ENCODE measurements at regions not wholly inside any gene's neighbourhood (a gene's known extent, or its start where the extent isn't known, plus 50 kb on each side); places are given as distances from the start of the nearest gene placed in this dataset.
A peak's percentile ranks its signal among the peaks of the same experiment; 100 is the strongest.
"Not testable (repeated sequence)": the region's sequence is repeated elsewhere in the genome, so short reads cannot be mapped to it uniquely, and the experiment has no call there.

DNA sequence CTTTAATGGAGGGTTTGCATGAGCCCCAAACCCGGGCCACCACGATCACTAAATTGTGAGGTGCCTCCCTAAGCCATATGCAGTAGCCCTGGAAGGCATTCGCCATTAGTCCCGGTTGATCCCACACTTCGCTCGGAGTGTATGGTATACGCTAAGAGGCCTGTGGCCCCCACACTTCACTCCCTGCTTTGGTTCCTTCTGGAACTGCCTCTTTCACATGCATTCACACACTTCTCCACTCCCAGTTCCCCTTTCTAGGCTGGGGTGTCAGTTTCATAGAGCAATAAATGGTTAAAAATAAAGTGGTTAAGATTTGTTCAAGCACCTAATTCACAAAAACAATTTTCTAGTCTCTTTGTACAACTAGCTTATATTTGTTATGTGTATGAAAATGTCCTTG lies 212.1 kb upstream of the KCND2 start:
- peak overlapping the region; percentile 34 for H3K4me2 ChIP-seq (ENCODE audit: low read length)

GRCh38 chr7:120064565-120064964 lies 208.4 kb upstream of the KCND2 start:
- Histone ChIP-seq H3K9me3 (ENCODE audit: insufficient read depth, low read length) (no peaks in the 10 kb centered on the region), H3K27ac (ENCODE audit: low read length) (no peak overlapping the region), H3K4me3 (ENCODE audit: low read length) (no peak overlapping the region), H3K36me3 (replicated peaks; ENCODE audit: low read depth, low read length) (no peaks in the 10 kb centered on the region), H3K27me3 (ENCODE audit: low read depth, low read length) (no peaks in the 10 kb centered on the region), H2AFZ (ENCODE audit: low read depth, low read length) (no peak overlapping the region), H3K4me1 (ENCODE audit: low read length) (peaks cover 9% of the 10 kb centered on the region), H4K20me1 (ENCODE audit: insufficient read depth, low read length) (no peaks in the 10 kb centered on the region), H3K79me2 (ENCODE audit: low read length) (no peaks in the 10 kb centered on the region), H3K9ac (ENCODE audit: low read length) (no peak overlapping the region), H3K4me2 (ENCODE audit: low read length) (no peak overlapping the region)
- no peak for TF ChIP-seq CTCF (IDR thresholded peaks at IDR 0.05; ENCODE audit: low read depth, low read length)
- no peak for TF ChIP-seq EZH2phosphoT487 (IDR thresholded peaks at IDR 0.05; ENCODE audit: low read depth)

More for the DNA sequence above, 212.1 kb upstream of the KCND2 start:
- Histone ChIP-seq H3K9ac (ENCODE audit: low read length) (no peak overlapping the region), H3K27me3 (ENCODE audit: low read depth, low read length) (no peaks in the 10 kb centered on the region), H4K20me1 (ENCODE audit: insufficient read depth, low read length) (no peaks in the 10 kb centered on the region), H3K4me3 (ENCODE audit: low read length) (no peak overlapping the region), H2AFZ (ENCODE audit: low read depth, low read length) (no peak overlapping the region), H3K4me1 (ENCODE audit: low read length) (peaks cover 9% of the 10 kb centered on the region), H3K9me3 (ENCODE audit: insufficient read depth, low read length) (no peaks in the 10 kb centered on the region), H3K36me3 (replicated peaks; ENCODE audit: low read depth, low read length) (no peaks in the 10 kb centered on the region), H3K79me2 (ENCODE audit: low read length) (no peaks in the 10 kb centered on the region), H3K27ac (ENCODE audit: low read length) (no peak overlapping the region)
- TF ChIP-seq CTCF (IDR thresholded peaks at IDR 0.05; ENCODE audit: low read depth, low read length) (no peak), EZH2phosphoT487 (IDR thresholded peaks at IDR 0.05; ENCODE audit: low read depth) (no peak)

GRCh38 chr7:120066898-120067297 lies 206.1 kb upstream of the KCND2 start:
- not testable (repeated sequence) for H3K4me2 ChIP-seq (ENCODE audit: low read length); H3K36me3 ChIP-seq (replicated peaks; ENCODE audit: low read depth, low read length); H3K9me3 ChIP-seq (ENCODE audit: insufficient read depth, low read length); H3K4me1 ChIP-seq (ENCODE audit: low read length); H3K27me3 ChIP-seq (ENCODE audit: low read depth, low read length); H2AFZ ChIP-seq (ENCODE audit: low read depth, low read length); H4K20me1 ChIP-seq (ENCODE audit: insufficient read depth, low read length); H3K4me3 ChIP-seq (ENCODE audit: low read length); H3K79me2 ChIP-seq (ENCODE audit: low read length); H3K9ac ChIP-seq (ENCODE audit: low read length); H3K27ac ChIP-seq (ENCODE audit: low read length)

GRCh38 chr7:120070201-120070600 lies 202.8 kb upstream of the KCND2 start:
- TF ChIP-seq EZH2phosphoT487 (IDR thresholded peaks at IDR 0.05; ENCODE audit: low read depth) (no peak), CTCF (IDR thresholded peaks at IDR 0.05; ENCODE audit: low read depth, low read length) (no peak)
- no peaks in the 10 kb centered on the region for H3K9me3 ChIP-seq (ENCODE audit: insufficient read depth, low read length)
- H3K36me3 ChIP-seq (replicated peaks; ENCODE audit: low read depth, low read length), result no peaks in the 10 kb centered on the region
- no peak overlapping the region for H3K9ac ChIP-seq (ENCODE audit: low read length)
- H3K4me2 ChIP-seq (ENCODE audit: low read length), result no peak overlapping the region
- H3K27me3 ChIP-seq (ENCODE audit: low read depth, low read length), result no peaks in the 10 kb centered on the region
- no peaks in the 10 kb centered on the region for H3K4me1 ChIP-seq (ENCODE audit: low read length)
- no peak overlapping the region for H2AFZ ChIP-seq (ENCODE audit: low read depth, low read length)
- H3K79me2 ChIP-seq (ENCODE audit: low read length), result no peaks in the 10 kb centered on the region
- no peak overlapping the region for H3K4me3 ChIP-seq (ENCODE audit: low read length)
- H3K27ac ChIP-seq (ENCODE audit: low read length), result no peak overlapping the region
- H4K20me1 ChIP-seq (ENCODE audit: insufficient read depth, low read length), result no peaks in the 10 kb centered on the region

DNA sequence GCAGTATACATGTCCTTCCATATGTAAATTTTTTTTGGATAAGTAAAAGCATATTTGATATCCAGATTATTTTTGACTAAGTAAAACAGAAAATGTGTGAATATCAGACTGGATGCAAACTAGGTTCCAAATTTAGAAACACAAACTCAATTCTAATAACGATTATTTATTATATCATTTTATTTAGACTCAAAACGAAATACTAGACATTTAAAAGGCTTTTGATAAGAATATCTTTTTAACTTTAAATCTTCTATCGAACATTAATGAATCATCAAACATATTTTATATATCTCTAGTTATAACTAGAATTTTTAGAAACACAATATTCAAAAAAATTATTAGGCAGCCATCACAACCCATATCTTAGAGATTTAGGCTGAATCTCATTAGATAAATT lies 195.2 kb upstream of the KCND2 start:
- no peaks in the 10 kb centered on the region for H3K27me3 ChIP-seq (ENCODE audit: low read depth, low read length)
- no peaks in the 10 kb centered on the region for H4K20me1 ChIP-seq (ENCODE audit: insufficient read depth, low read length)
- no peak overlapping the region for H3K9ac ChIP-seq (ENCODE audit: low read length)
- H3K4me2 ChIP-seq (ENCODE audit: low read length), result no peak overlapping the region
- no peak overlapping the region for H2AFZ ChIP-seq (ENCODE audit: low read depth, low read length)
- H3K27ac ChIP-seq (ENCODE audit: low read length), result no peak overlapping the region
- no peaks in the 10 kb centered on the region for H3K36me3 ChIP-seq (replicated peaks; ENCODE audit: low read depth, low read length)
- TF ChIP-seq EZH2phosphoT487 (IDR thresholded peaks at IDR 0.05; ENCODE audit: low read depth) (no peak), CTCF (IDR thresholded peaks at IDR 0.05; ENCODE audit: low read depth, low read length) (no peak)
- H3K4me1 ChIP-seq (ENCODE audit: low read length), result no peaks in the 10 kb centered on the region
- H3K79me2 ChIP-seq (ENCODE audit: low read length), result no peaks in the 10 kb centered on the region
- no peaks in the 10 kb centered on the region for H3K9me3 ChIP-seq (ENCODE audit: insufficient read depth, low read length)
- no peak overlapping the region for H3K4me3 ChIP-seq (ENCODE audit: low read length)

All from OCI-LY3 (cell line).